ENCODE measurements at regions not wholly inside any gene's neighbourhood (a gene's known extent, or its start where the extent isn't known, plus 50 kb on each side); places are given as distances from the start of the nearest gene placed in this dataset.

GRCh38 chr4:124863040-124863545, 150.6 kb upstream of the ANKRD50 start:
- Mint-ChIP-seq H3K4me3 (no peak overlapping the region), H3K4me1 (no peaks in the 10 kb centered on the region), H3K27me3 (no peaks in the 10 kb centered on the region), H3K27ac (no peak overlapping the region), H3K36me3 (ENCODE audit: low read depth) (no peaks in the 10 kb centered on the region), H3K9me3 (no peaks in the 10 kb centered on the region)
- POLR2A ChIA-PET = no interaction called here
- CTCF ChIA-PET = no interaction called here
- no peak for TF ChIP-seq CTCF (IDR thresholded peaks at IDR 0.05)
- DNase-seq (no peak), ATAC-seq (ENCODE audit: low read depth) (no peak)
- intact Hi-C loops (cut with micrococcal nuclease) = no loop called here

- Mint-ChIP-seq H3K27me3 (no peaks in the 10 kb centered on the region), H3K36me3 (ENCODE audit: low read depth) (no peaks in the 10 kb centered on the region), H3K27ac (no peak overlapping the region), H3K4me1 (no peaks in the 10 kb centered on the region), H3K4me3 (no peak overlapping the region), H3K9me3 (peaks cover 2% of the 10 kb centered on the region)
- no peak for TF ChIP-seq CTCF (IDR thresholded peaks at IDR 0.05)
- ChIA-PET POLR2A (no interaction called here), CTCF (no interaction called here)
- no peak for ATAC-seq (ENCODE audit: low read depth)
- DNase-seq = no peak
- intact Hi-C loops (cut with micrococcal nuclease) = no loop called here
Observed at GRCh38 chr4:124862261-124862660, 149.7 kb upstream of the ANKRD50 start.

GRCh38 chr4:124861761-124862160, 149.2 kb upstream of the ANKRD50 start:
- Mint-ChIP-seq H3K4me3 (no peak overlapping the region), H3K9me3 (peaks cover 3% of the 10 kb centered on the region), H3K4me1 (no peaks in the 10 kb centered on the region), H3K27ac (no peak overlapping the region), H3K27me3 (no peaks in the 10 kb centered on the region), H3K36me3 (ENCODE audit: low read depth) (no peaks in the 10 kb centered on the region)
- DNase-seq (no peak), ATAC-seq (ENCODE audit: low read depth) (no peak)
- ChIA-PET CTCF (no interaction called here), POLR2A (no interaction called here)
- intact Hi-C loops (cut with micrococcal nuclease) = no loop called here
- TF ChIP-seq CTCF (IDR thresholded peaks at IDR 0.05) = no peak

GRCh38 chr4:124854968-124855367, 142.4 kb upstream of the ANKRD50 start:
- ATAC-seq (ENCODE audit: low read depth) (no peak), DNase-seq (no peak)
- no peaks in the 10 kb centered on the region for H3K4me1 Mint-ChIP-seq
- H3K27me3 Mint-ChIP-seq = no peaks in the 10 kb centered on the region
- ChIA-PET CTCF (no interaction called here), POLR2A (no interaction called here)
- peaks cover 3% of the 10 kb centered on the region for H3K9me3 Mint-ChIP-seq
- H3K27ac Mint-ChIP-seq = no peak overlapping the region
- no peak for TF ChIP-seq CTCF (IDR thresholded peaks at IDR 0.05)
- intact Hi-C loops (cut with micrococcal nuclease) = no loop called here
- no peak overlapping the region for H3K4me3 Mint-ChIP-seq
- H3K36me3 Mint-ChIP-seq (ENCODE audit: low read depth) = no peaks in the 10 kb centered on the region

GRCh38 chr4:124851741-124852140, 139.2 kb upstream of the ANKRD50 start:
- ChIA-PET CTCF (no interaction called here), POLR2A (no interaction called here)
- intact Hi-C loops (cut with micrococcal nuclease) = no loop called here
- Mint-ChIP-seq H3K4me3 (no peak overlapping the region), H3K36me3 (ENCODE audit: low read depth) (no peaks in the 10 kb centered on the region), H3K27me3 (no peaks in the 10 kb centered on the region), H3K4me1 (no peaks in the 10 kb centered on the region), H3K27ac (no peak overlapping the region), H3K9me3 (no peaks in the 10 kb centered on the region)
- DNase-seq (no peak), ATAC-seq (ENCODE audit: low read depth) (no peak)
- TF ChIP-seq CTCF (IDR thresholded peaks at IDR 0.05) = no peak

Measured in activated B cell treated with CpG ODN at 0.5 μM for 24 hours (primary cell).